GM13977 (cell line): ENCODE measurements at regions not wholly inside any gene's neighbourhood (a gene's known extent, or its start where the extent isn't known, plus 50 kb on each side); places are given as distances from the start of the nearest gene placed in this dataset.

ENCODE experiments used
- DNase-seq: peaks from one replicate; pipeline ENCODE4 v3.0.0; 2012; ENCODE audit warnings: low spot score
- in situ Hi-C: fragments of 300-500 bp; cut with MboI; formaldehyde crosslinking; loops from one replicate; pipeline ENCODE4 v1.12.0; 2022; ENCODE audit warnings: low sequenced_read_pairs, low pct_unique_long_range_greater_than_20kb, mixed read lengths, inconsistent platforms; ENCODE audit not compliant: unreplicated experiment
- TF ChIP-seq, protein P1 (sequence below): IDR thresholded peaks from 2 replicates; pipeline ENCODE4 v1.5.1; 2012; ENCODE audit warnings: mild to moderate bottlenecking, control low read depth; ENCODE audit not compliant: insufficient read depth; ENCODE audit errors: extremely low read depth, missing control alignments

DNA sequence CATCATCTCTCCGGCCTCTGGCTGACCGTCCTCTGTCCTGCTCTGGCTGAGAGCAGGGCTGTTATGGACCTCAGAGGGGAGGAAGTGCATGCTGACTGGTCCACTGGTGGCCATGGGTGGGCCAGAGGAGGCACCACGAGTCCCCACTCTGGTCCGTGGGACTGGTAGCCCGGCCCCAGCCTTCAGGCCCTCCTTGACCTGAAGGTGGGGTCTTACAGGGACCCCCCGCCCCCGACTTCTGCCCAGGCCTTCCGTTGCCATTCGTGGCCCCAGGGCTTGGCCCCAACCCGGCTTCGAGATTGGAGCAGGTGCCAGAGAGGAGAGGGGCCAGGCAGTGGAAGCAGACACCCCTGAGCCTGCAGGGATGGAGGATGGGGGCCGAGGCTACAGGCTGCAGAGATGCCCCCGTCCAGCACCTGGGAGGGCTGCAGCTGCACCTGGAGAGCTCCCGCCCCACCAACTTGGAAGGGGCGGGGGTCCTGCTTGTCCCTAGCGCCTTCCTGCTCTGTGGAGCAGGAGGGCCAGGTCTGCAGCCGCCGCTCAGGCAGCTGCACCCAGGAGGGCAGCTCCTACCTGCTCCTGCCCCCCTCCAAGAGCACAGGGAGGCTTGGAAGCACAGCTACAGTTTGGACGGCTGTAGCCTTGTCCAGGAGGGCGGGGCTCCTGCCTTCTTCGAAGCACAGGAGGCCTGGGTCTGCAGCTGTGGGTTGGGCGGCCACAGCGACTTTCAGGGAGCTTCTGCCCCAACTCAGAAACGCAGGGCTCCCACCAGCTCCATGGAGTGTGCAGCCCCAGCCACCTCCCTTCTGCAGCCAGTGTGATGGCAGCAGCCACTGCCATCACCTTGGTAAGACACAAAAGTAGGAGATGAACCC lies 142.5 kb downstream of the KLF13 start:
- in situ Hi-C loops, result no loop called here
- no peak for DNase-seq
- TF ChIP-seq, protein P1, sequence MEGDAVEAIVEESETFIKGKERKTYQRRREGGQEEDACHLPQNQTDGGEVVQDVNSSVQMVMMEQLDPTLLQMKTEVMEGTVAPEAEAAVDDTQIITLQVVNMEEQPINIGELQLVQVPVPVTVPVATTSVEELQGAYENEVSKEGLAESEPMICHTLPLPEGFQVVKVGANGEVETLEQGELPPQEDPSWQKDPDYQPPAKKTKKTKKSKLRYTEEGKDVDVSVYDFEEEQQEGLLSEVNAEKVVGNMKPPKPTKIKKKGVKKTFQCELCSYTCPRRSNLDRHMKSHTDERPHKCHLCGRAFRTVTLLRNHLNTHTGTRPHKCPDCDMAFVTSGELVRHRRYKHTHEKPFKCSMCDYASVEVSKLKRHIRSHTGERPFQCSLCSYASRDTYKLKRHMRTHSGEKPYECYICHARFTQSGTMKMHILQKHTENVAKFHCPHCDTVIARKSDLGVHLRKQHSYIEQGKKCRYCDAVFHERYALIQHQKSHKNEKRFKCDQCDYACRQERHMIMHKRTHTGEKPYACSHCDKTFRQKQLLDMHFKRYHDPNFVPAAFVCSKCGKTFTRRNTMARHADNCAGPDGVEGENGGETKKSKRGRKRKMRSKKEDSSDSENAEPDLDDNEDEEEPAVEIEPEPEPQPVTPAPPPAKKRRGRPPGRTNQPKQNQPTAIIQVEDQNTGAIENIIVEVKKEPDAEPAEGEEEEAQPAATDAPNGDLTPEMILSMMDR, result no peak

DNA sequence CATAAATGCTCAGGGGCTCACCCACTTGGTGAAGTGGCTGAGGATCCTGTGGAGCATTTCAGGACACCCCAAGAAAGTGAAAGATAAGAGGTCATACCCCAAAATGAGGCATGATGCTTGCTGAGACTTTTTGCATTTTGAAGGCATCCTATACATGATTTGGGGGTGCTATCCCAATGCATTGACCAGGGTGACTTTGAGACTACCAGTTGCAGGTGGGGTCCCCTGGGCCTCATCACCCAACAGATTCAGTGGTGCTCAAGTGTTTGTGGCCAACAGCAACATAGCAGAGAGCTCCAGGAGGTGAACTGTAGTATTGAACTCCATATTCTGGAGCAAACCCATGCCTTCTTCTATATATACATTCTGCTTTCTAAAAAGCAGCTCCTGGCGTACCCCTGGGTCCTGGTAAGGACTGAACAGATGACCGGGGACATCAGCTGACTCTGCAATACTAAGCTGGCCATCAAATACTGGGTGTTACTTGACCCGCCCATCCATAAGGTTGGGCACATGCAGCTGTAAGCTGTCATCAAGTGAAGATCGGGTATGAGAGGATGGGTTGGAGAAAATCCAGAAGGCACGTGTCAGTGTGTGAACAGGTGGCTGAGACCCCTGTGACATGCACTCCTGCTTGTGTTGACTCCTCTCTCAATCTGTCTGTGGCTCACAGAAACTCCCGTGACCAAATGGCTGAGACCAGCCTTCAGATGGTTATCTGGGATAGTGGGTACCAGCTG lies 143.3 kb downstream of the KLF13 start:
- TF ChIP-seq, protein P1, result no peak
- no peak for DNase-seq
- in situ Hi-C loops, result no loop called here

DNA sequence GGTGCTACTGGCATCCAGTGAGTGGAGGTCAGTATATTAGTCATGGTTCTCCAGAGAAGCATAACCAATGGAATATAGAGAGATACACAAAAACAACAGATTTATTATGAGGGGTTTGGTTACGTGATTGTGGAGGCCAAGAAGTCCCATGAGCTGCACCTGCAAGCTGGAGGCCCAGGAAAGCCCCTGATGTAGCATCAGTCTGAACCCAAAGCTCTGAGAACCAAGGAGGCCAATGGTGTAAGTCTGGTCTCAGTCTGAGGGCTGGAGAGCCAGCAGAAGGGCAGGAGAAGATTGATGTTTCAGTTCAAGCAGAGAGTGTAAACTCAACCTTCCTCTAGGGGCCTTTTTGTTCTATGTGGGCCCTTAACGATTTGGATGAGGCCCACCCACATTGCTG lies 144.1 kb downstream of the KLF13 start:
- DNase-seq, result no peak
- TF ChIP-seq, protein P1, result no peak
- in situ Hi-C loops, result no loop called here

DNA sequence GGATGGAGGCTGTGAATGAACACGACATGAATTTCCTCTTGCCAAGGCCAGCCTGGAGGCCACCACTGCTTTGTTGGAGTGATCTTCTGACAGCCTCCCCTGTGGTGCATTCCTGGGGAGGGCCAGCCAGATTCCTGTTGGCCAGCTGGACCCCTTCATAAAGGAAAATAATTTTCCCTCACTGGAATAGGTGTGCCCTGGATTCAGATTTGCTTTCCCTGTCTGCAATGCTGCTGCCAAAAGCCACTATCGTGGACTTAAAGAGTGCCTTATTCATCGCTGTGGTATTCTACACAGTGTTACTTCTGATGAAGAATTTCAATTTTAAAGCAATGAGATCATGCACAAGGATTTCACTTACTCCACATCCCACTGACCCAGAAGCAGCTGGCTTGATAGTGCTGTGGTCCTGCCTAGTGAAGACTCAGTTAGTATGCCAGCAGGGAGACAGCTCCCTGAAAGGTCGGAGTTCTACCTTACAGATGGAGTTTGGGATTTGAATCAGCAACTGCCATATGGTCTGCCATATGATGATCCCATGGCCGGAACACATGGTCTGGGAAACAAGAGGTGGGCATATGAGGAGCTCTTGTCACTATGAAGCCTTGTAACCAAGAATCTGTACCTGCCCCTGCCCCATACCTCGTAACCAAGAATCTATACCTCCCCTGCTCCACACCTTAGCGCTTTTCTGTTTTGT lies 145.2 kb downstream of the KLF13 start:
- DNase-seq, result no peak

DNA sequence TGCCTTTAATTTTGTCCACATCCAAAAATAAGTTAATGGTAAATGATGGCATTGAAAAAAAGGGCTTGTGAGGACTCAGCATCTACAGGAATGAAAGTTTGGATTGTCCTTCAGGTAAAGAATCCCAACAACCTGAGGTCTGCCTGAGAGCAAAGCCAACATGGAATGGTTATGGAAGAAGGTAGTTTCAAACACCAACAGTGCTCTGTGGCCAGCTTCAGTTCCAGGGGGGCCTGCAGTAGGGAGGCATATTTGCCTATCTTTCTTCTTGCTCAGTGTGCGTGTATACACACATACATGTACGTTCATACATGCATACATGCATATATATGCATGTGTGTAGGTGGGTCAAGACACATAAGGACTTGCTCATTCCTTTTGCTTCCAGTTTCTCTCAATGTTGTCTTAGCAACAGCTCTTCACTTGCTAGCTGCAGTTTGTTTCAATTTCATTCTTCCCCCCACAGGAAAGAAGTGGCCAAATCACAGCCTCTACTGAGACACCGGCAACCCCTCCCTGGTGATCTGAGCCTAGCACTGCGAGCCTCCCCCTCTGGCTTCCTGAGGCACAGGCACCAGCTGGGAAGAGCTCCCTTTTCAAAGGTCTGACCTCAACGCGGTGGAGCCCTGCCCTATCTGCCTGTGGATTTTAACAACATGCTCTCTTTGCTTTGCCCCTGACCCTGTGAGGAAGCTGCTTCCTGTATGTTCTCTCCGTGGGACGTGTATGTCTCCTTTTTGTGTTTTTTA lies 146.2 kb downstream of the KLF13 start:
- peak; percentile 87 for DNase-seq
- TF ChIP-seq, protein P1, result no peak
- in situ Hi-C loops, result no loop called here

More for the DNA sequence above, 145.2 kb downstream of the KLF13 start:
- TF ChIP-seq, protein P1, result no peak
- in situ Hi-C loops, result no loop called here

DNA sequence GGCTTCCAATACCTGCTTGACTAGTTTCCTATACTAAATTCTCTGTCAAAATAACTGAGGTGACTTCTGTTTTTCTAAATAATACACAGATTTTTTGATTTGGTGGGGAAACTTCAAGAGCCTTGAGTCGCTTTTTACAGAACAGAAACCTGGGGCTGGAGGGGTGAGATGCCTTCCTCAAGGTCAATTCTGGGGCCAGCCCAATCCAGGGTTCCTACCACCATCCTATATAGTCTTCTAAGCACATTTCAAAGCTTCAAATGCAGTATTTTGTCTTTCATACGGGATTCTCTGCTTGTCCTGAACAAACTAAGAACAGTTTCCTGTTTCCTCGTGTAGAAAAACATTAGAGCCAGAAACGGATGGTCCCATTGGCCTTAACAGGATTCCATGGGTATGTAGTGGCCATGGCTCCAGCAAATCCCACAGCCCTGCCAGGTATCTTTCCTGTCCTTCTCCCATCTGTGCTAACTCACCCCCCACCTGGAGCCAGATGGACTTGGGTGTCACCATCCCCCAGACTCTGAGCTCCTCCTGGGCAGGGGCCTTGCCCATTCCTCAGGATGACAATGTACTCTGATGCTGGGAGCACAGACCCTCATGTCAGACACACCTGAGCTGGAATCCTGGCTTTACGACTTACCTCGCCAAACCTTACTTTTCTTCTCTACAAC lies 146.9 kb downstream of the KLF13 start:
- no peak for DNase-seq
- in situ Hi-C loops, result no loop called here
- TF ChIP-seq, protein P1, result no peak
